Mucosa of rectum (tissue), 2 donors: ENCODE measurements at regions not wholly inside any gene's neighbourhood (a gene's known extent, or its start where the extent isn't known, plus 50 kb on each side); places are given as distances from the start of the nearest gene placed in this dataset.

ENCODE experiments used
- H3K27ac ChIP-seq, 2 donors: one replicate each; pipeline ENCODE4 v1.7.0; 2013; ENCODE audit warnings: inconsistent platforms in 2 of 2, low read depth in 2 of 2, low read length in 2 of 2
- H3K27me3 ChIP-seq, 2 donors: one replicate each; pipeline ENCODE4 v1.7.0; 2013; ENCODE audit warnings: low read length in 2 of 2; ENCODE audit not compliant: control insufficient read depth in 2 of 2, insufficient read depth in 2 of 2
- H3K36me3 ChIP-seq, 2 donors: one replicate each; pipeline ENCODE4 v1.7.0; 2013; ENCODE audit warnings: low read length in 2 of 2; ENCODE audit not compliant: control insufficient read depth in 2 of 2, insufficient read depth in 2 of 2
- H3K4me1 ChIP-seq, 2 donors: one replicate each; pipeline ENCODE4 v1.7.0; 2013; ENCODE audit warnings: low read length in 2 of 2, mild to moderate bottlenecking in 1 of 2; ENCODE audit not compliant: control insufficient read depth in 2 of 2, insufficient read depth in 2 of 2
- H3K4me3 ChIP-seq, 2 donors: one replicate each; pipeline ENCODE4 v1.7.0; 2013; ENCODE audit warnings: low read length in 2 of 2
- H3K9ac ChIP-seq, 2 donors: one replicate each; pipeline ENCODE4 v1.7.0; 2013; ENCODE audit warnings: low read length in 2 of 2, low read depth in 1 of 2, mild to moderate bottlenecking in 1 of 2
- H3K9me3 ChIP-seq, 2 donors: one replicate each; pipeline ENCODE4 v1.7.0; 2013; ENCODE audit warnings: low read length in 2 of 2; ENCODE audit not compliant: control insufficient read depth in 2 of 2
- donor health status: healthy.
- donor health status: Normal muscosa, but diverticular disease.

DNA sequence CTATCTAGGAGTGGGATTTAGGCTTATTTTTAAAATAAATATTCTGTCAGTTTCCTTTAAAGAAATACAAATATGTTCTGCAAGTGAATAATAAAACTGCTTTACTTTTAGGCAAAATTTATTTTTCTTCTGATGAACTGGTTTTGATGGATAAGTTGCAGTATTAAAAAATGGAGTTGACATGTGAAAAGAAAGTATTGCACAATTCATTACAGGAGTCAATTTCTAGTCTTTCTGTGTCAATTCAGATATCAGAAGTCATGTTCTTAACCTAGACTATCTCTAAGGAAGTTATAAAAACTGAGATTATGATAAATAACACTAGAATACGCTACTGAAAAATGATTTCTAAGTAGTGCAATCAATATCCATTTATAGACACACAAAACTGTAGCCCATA, 270.2 kb upstream of the TMPRSS15 start:
- no peaks in the 10 kb centered on the region for H3K4me1 ChIP-seq
- H3K27ac ChIP-seq = no peak overlapping the region
- H3K9me3 ChIP-seq = peaks cover 0 to 3% of the 10 kb centered on the region in 2 donors
- no peaks in the 10 kb centered on the region for H3K36me3 ChIP-seq
- no peak overlapping the region for H3K9ac ChIP-seq
- H3K27me3 ChIP-seq = no peaks in the 10 kb centered on the region
- no peak overlapping the region for H3K4me3 ChIP-seq

DNA sequence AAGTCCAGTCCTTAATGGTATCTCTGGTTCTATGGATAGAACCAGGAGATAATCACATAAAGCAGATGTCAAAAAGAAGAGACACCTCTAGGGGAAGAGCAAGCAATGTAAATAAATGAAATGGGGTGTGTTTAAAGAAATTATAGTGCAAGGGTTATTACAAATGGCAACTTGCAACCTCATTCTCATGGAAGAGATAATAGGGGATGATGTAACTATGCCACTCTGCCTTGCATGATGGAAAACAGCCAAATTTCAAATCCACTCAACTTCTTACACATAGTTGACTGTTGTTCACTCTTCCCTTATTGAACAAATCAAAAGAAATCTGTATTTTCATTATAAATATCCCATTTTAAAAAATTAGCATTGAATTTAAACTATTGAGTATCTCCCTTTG, 274.0 kb upstream of the TMPRSS15 start:
- Histone ChIP-seq H3K9me3 (no peaks in the 10 kb centered on the region), H3K9ac (no peak overlapping the region), H3K4me3 (no peak overlapping the region), H3K27ac (no peak overlapping the region), H3K27me3 (no peaks in the 10 kb centered on the region), H3K36me3 (no peaks in the 10 kb centered on the region), H3K4me1 (no peaks in the 10 kb centered on the region)

DNA sequence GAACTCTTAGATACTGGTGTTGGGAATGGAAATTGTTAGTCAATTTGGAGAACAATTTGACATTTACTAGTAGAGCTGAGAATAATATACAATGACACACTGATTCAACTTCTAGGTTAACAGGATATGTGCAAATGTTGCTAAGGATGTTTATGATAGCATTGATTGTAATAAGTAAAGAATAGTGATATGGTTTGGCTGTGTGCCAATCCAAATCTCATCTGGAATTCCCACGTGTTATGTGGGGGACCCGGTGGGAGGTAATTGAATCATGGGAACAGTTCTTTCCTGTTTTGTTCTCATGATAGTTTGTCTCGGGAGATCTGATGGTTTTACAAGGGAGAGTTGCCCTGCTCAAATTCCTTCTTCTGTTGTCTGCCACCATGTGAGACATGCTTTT, 302.4 kb upstream of the TMPRSS15 start:
- H3K27ac ChIP-seq = no peak overlapping the region
- no peak overlapping the region for H3K9ac ChIP-seq
- no peaks in the 10 kb centered on the region for H3K27me3 ChIP-seq
- no peaks in the 10 kb centered on the region for H3K9me3 ChIP-seq
- H3K4me1 ChIP-seq = no peaks in the 10 kb centered on the region
- no peaks in the 10 kb centered on the region for H3K36me3 ChIP-seq
- no peak overlapping the region for H3K4me3 ChIP-seq

DNA sequence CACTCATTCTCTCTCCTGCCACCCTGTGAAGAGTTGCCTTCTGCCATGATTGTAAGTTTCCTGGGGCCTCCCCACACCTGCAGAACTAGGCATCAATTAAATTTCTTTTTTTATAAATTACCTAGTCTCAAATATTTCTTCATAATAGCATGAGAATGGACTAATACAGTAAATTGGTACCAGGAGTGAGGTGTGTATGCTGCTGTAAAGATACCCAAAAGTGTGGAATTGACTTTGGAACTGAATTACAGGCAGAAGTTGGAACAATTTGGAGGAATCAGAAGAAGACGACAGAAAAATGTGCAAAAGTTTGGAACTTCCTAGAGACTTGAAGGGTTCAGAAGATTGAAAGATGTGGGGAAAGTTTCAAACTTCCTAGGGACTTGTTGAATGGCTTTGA, 308.1 kb upstream of the TMPRSS15 start:
- Histone ChIP-seq H3K4me1 (no peaks in the 10 kb centered on the region), H3K36me3 (no peaks in the 10 kb centered on the region), H3K27me3 (no peaks in the 10 kb centered on the region), H3K27ac (no peak overlapping the region), H3K9ac (no peak overlapping the region), H3K4me3 (no peak overlapping the region), H3K9me3 (no peaks in the 10 kb centered on the region)

DNA sequence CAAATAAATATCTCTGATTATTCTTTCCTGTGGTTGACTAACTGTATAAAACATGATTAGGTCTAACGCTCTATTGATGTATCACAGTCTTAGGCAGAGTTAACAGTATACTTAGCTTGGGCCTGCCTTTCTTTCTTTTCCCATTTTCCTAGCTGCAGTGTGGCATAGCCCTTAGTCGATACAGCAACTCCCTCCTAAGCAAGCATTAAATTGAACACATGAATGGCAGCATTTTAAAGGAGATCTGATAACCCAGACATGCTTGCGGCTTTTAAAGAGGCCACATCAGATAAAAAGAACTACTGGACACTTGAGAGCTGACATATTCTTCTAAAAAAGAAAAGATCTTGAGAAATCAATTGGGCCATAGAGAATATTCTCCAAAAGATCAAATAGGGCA, 312.0 kb upstream of the TMPRSS15 start:
- Histone ChIP-seq H3K4me3 (no peak overlapping the region), H3K4me1 (no peaks in the 10 kb centered on the region), H3K9ac (no peak overlapping the region), H3K27me3 (no peaks in the 10 kb centered on the region), H3K9me3 (no peaks in the 10 kb centered on the region), H3K27ac (no peak overlapping the region), H3K36me3 (no peaks in the 10 kb centered on the region)

DNA sequence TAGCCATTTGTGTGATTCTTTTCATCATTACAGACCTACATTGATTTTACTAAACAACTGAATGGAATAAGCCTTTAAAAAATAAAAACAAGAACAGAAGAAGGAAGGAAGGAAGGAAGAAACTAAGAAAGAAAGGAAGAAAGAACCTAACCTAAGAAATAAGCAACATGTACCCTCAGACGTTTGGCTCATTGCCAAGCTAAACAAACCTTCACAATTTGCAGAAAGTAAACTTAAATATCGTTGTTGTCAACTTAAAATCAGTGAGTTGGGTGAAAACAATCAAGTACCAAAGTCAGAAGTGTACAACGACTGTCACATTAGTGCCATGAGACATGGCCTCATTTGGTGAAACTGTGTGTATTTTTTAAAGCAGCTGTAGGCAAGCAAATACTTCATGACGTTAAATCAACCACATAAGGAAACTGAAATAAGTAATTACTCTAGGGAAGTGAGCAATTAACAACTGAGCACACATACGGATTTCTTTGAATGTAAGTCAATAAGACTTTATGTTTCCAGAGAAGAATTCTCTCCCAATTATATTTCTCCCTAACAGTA, 313.1 kb upstream of the TMPRSS15 start:
- Histone ChIP-seq H3K9me3 (no peaks in the 10 kb centered on the region), H3K4me3 (no peak overlapping the region), H3K36me3 (no peaks in the 10 kb centered on the region), H3K27ac (no peak overlapping the region), H3K27me3 (no peaks in the 10 kb centered on the region), H3K9ac (no peak overlapping the region), H3K4me1 (no peaks in the 10 kb centered on the region)

DNA sequence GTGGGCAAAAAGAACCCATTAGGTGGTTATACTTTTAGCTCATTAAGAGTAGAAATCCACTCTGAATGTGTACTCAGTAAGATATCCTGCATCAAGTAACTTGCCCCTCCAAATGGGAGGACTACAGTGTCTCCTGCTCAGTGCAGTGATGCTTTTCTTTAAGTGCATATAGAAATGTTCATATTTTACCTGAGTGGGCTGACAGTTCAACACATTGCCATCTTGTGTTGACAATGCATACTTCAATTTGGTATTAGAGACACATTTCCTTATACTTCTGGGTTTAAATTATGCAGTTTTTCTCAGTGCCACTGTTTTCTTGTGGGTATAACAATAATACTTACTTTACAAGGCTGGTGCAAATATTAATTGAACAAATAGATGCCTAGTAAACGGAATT, 318.6 kb upstream of the TMPRSS15 start:
- Histone ChIP-seq H3K4me1 (no peaks in the 10 kb centered on the region), H3K27ac (no peak overlapping the region), H3K4me3 (no peak overlapping the region), H3K9ac (no peak overlapping the region), H3K36me3 (no peaks in the 10 kb centered on the region), H3K9me3 (no peaks in the 10 kb centered on the region), H3K27me3 (no peaks in the 10 kb centered on the region)

DNA sequence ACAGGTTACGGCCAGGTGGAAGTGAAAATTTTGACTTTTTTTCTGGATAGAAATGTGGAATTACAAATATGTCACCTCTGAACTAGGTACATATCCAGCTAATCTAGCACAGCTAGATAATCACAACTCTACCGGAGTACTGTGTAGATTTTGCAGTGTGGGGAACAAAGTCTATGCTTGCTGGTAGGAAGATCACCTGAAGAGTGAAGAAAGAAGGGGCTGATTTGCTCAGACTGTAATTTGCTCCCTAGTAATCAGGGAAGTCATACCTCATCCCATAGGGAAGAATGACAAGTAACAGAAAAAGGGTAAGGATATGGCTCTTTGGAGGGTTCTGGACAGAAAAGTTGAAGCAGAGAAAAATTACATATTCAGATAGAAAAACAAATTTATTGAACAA, 319.6 kb upstream of the TMPRSS15 start:
- H3K27me3 ChIP-seq = no peaks in the 10 kb centered on the region
- H3K4me3 ChIP-seq = no peak overlapping the region
- H3K9ac ChIP-seq = no peak overlapping the region
- H3K36me3 ChIP-seq = no peaks in the 10 kb centered on the region
- no peaks in the 10 kb centered on the region for H3K4me1 ChIP-seq
- H3K27ac ChIP-seq = no peak overlapping the region
- no peaks in the 10 kb centered on the region for H3K9me3 ChIP-seq

DNA sequence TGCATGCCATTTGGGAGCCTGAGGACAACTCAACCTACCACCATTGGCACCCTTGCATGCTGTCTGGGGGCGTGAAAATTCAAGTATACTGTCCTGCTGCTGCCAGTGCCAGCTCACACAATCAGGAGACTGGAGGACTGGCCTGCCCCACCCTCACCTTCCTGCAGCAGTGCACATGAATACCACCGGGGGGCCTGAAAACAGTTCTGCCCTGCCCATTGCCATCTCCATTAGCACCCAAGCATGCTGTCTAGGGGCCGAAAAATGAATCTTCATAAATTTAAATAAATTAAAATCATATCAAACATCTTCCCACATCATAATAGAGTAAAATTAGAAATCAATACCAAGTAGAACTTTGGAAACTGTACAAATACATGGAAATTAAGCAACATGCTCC, 322.1 kb upstream of the TMPRSS15 start:
- Histone ChIP-seq H3K27me3 (no peaks in the 10 kb centered on the region), H3K9me3 (no peaks in the 10 kb centered on the region), H3K9ac (no peak overlapping the region), H3K27ac (no peak overlapping the region), H3K36me3 (no peaks in the 10 kb centered on the region), H3K4me1 (no peaks in the 10 kb centered on the region), H3K4me3 (no peak overlapping the region)

DNA sequence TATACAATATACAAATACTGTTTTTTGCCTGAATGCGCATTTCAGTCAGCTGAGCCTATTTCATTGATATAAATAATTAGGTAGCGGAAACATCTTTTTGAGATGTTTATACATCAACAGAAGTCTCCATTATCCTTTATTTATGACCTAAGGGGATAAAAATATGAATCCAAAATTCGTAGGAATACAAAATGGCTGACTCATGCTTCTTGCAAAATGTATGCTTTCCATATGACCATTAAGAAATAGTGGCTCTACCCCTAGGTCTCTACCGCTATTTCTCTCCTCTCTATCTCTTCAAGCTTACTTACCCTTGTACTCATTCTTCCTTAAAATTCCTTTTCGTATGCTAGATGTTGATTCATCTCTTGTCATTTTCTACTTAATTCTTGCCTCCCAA, 338.4 kb upstream of the TMPRSS15 start:
- H3K9me3 ChIP-seq = no peaks in the 10 kb centered on the region

DNA sequence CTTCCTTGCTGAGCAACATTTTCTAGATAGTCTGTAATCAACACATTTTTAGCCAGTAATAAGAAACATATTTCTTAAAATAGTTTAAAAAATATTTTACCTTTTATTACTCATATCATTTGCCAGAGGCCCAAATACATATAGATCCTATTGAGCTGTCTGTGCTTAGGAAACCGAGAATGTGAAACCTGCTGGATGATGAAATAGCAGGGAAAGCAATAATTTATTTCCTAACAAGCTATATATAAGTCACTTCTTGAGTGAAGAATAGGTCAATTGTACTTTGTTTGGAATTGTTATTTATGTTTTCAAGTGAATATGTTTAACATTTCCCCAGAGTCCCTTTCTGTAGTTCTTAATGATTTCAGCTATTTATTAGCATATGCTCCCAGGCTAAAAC, 339.9 kb upstream of the TMPRSS15 start:
- Histone ChIP-seq H3K27ac (no peak overlapping the region), H3K4me3 (no peak overlapping the region), H3K27me3 (no peaks in the 10 kb centered on the region), H3K4me1 (no peaks in the 10 kb centered on the region), H3K9ac (no peak overlapping the region), H3K9me3 (no peaks in the 10 kb centered on the region), H3K36me3 (no peaks in the 10 kb centered on the region)

More for the DNA sequence above, 338.4 kb upstream of the TMPRSS15 start:
- Histone ChIP-seq H3K27me3 (no peaks in the 10 kb centered on the region), H3K27ac (no peak overlapping the region), H3K4me3 (no peak overlapping the region), H3K4me1 (no peaks in the 10 kb centered on the region), H3K36me3 (no peaks in the 10 kb centered on the region), H3K9ac (no peak overlapping the region)
